Astrocyte (in vitro differentiated cells and primary cell): ENCODE measurements at regions not wholly inside any gene's neighbourhood (a gene's known extent, or its start where the extent isn't known, plus 50 kb on each side); places are given as distances from the start of the nearest gene placed in this dataset.

Experiments used
- DNase-seq: peaks from one replicate; pipeline ENCODE4 v3.0.0-alpha.2; 2010; ENCODE audit warnings: low read depth
- FAIRE-seq: peaks from 2 replicates; lab custom pipeline; 2011; peaks lifted over from hg19 to GRCh38; lab: Jason Lieb, UNC
- H2AFZ ChIP-seq: 2 replicates; pipeline ENCODE4 v1.6.0; 2012; ENCODE audit warnings: low read depth, low read length, inconsistent platforms
- H3K27ac ChIP-seq: 2 replicates; pipeline ENCODE4 v1.5.1; 2011; ENCODE audit warnings: low read depth, low read length, inconsistent platforms
- H3K27me3 ChIP-seq: 2 replicates; pipeline ENCODE4 v1.6.0; 2011; ENCODE audit warnings: low read length, inconsistent platforms; ENCODE audit not compliant: insufficient read depth
- H3K36me3 ChIP-seq: 2 replicates; pipeline ENCODE4 v1.5.1; 2011; ENCODE audit warnings: low read length, inconsistent platforms; ENCODE audit not compliant: insufficient read depth
- H3K4me1 ChIP-seq: 2 replicates; pipeline ENCODE4 v1.5.1; 2011; ENCODE audit warnings: low read length, inconsistent platforms; ENCODE audit not compliant: insufficient read depth
- H3K4me2 ChIP-seq: 2 replicates; pipeline ENCODE4 v1.6.0; 2012; ENCODE audit warnings: low read length, inconsistent platforms
- H3K4me3 ChIP-seq: 2 replicates; pipeline ENCODE4 v1.5.1; 2011; ENCODE audit warnings: low read depth, mild to moderate bottlenecking, low read length, inconsistent platforms; ENCODE audit not compliant: insufficient read depth
- H3K79me2 ChIP-seq: 2 replicates; pipeline ENCODE4 v1.6.0; 2012; ENCODE audit warnings: mild to moderate bottlenecking, low read length, inconsistent platforms; ENCODE audit not compliant: insufficient read depth
- H3K9ac ChIP-seq: 2 replicates; pipeline ENCODE4 v1.6.0; 2012; ENCODE audit warnings: mild to moderate bottlenecking, low read length, inconsistent platforms
- H3K9me3 ChIP-seq: 2 replicates; pipeline ENCODE4 v1.5.1; 2012; ENCODE audit warnings: low read depth, mild to moderate bottlenecking, low read length, inconsistent platforms; ENCODE audit not compliant: insufficient read depth
- H4K20me1 ChIP-seq: 2 replicates; pipeline ENCODE4 v1.6.0; 2012; ENCODE audit warnings: low read length, inconsistent platforms; ENCODE audit not compliant: insufficient read depth
- H3K27ac Mint-ChIP-seq: one replicate; pipeline ENCODE4 v1.8.0; 2021; ENCODE audit warnings: mild to moderate bottlenecking, mixed read lengths; ENCODE audit not compliant: unreplicated experiment
- H3K27me3 Mint-ChIP-seq: one replicate; pipeline ENCODE4 v1.8.0; 2021; ENCODE audit warnings: low read depth, mixed read lengths; ENCODE audit not compliant: unreplicated experiment
- H3K36me3 Mint-ChIP-seq: one replicate; pipeline ENCODE4 v1.8.0; 2021; ENCODE audit warnings: low read depth, mixed read lengths; ENCODE audit not compliant: unreplicated experiment
- H3K4me1 Mint-ChIP-seq: one replicate; pipeline ENCODE4 v1.8.0; 2021; ENCODE audit warnings: low read depth, mixed read lengths; ENCODE audit not compliant: unreplicated experiment
- H3K4me3 Mint-ChIP-seq: one replicate; pipeline ENCODE4 v1.8.0; 2021; ENCODE audit warnings: mild to moderate bottlenecking, moderate library complexity, mixed read lengths; ENCODE audit not compliant: unreplicated experiment
- H3K9me3 Mint-ChIP-seq: one replicate; pipeline ENCODE4 v1.8.0; 2021; ENCODE audit warnings: mild to moderate bottlenecking, mixed read lengths; ENCODE audit not compliant: unreplicated experiment
- CTCF ChIP-seq: IDR thresholded peaks from 2 replicates; pipeline ENCODE4 v1.5.1; 2011; ENCODE audit warnings: low read depth, mild to moderate bottlenecking, inconsistent platforms, low read length, moderate library complexity; ENCODE audit not compliant: insufficient read depth
- EZH2 ChIP-seq: IDR thresholded peaks from 2 replicates; pipeline ENCODE4 v1.6.1; 2012; ENCODE audit warnings: mild to moderate bottlenecking, low read length, inconsistent platforms; ENCODE audit not compliant: insufficient read depth

- Histone ChIP-seq H3K79me2 (no peaks in the 10 kb centered on the region), H2AFZ (no peak overlapping the region), H3K4me2 (peak overlapping the region; percentile 61), H3K9me3 (no peaks in the 10 kb centered on the region), H3K27ac (no peak overlapping the region), H3K27me3 (peaks cover 9% of the 10 kb centered on the region), H3K9ac (no peak overlapping the region), H3K36me3 (no peaks in the 10 kb centered on the region), H3K4me3 (no peak overlapping the region), H4K20me1 (no peaks in the 10 kb centered on the region), H3K4me1 (peaks cover 13% of the 10 kb centered on the region)
- Mint-ChIP-seq H3K36me3 (peaks cover 8% of the 10 kb centered on the region), H3K4me3 (peak overlapping the region; percentile 66), H3K27me3 (peaks cover 6% of the 10 kb centered on the region), H3K9me3 (peaks cover 27% of the 10 kb centered on the region), H3K4me1 (peaks cover 24% of the 10 kb centered on the region), H3K27ac (peak overlapping the region; percentile 71)
- TF ChIP-seq EZH2 (no peak), CTCF (no peak)
- DNase-seq (no peak), FAIRE-seq (no peak)
These were observed 173.6 kb downstream of the UACA start for GRCh38 chr15:70589728-70590127.

- Mint-ChIP-seq H3K4me3 (peak overlapping the region; percentile 66), H3K4me1 (peaks cover 29% of the 10 kb centered on the region), H3K36me3 (peaks cover 8% of the 10 kb centered on the region), H3K9me3 (peaks cover 25% of the 10 kb centered on the region), H3K27ac (peak overlapping the region; percentile 71), H3K27me3 (peaks cover 8% of the 10 kb centered on the region)
- no peaks in the 10 kb centered on the region for H3K36me3 ChIP-seq
- H3K4me2 ChIP-seq, result peak overlapping the region; percentile 61
- H3K27me3 ChIP-seq, result peaks cover 9% of the 10 kb centered on the region
- H2AFZ ChIP-seq, result no peak overlapping the region
- no peak overlapping the region for H3K27ac ChIP-seq
- TF ChIP-seq EZH2 (no peak), CTCF (no peak)
- H4K20me1 ChIP-seq, result no peaks in the 10 kb centered on the region
- H3K4me3 ChIP-seq, result no peak overlapping the region
- DNase-seq (peak; percentile 97), FAIRE-seq (no peak)
- peaks cover 16% of the 10 kb centered on the region for H3K4me1 ChIP-seq
- H3K9me3 ChIP-seq, result no peaks in the 10 kb centered on the region
- H3K79me2 ChIP-seq, result no peaks in the 10 kb centered on the region
- no peak overlapping the region for H3K9ac ChIP-seq
These were observed 174.1 kb downstream of the UACA start for GRCh38 chr15:70589221-70589620.

- Histone ChIP-seq H3K79me2 (no peaks in the 10 kb centered on the region), H3K9ac (no peak overlapping the region), H3K36me3 (no peaks in the 10 kb centered on the region), H4K20me1 (no peaks in the 10 kb centered on the region), H3K27me3 (peaks cover 9% of the 10 kb centered on the region), H2AFZ (no peak overlapping the region), H3K4me2 (no peak overlapping the region), H3K9me3 (no peaks in the 10 kb centered on the region), H3K4me1 (peaks cover 16% of the 10 kb centered on the region), H3K27ac (no peak overlapping the region), H3K4me3 (no peak overlapping the region)
- peaks cover 8% of the 10 kb centered on the region for H3K36me3 Mint-ChIP-seq
- no peak overlapping the region for H3K4me3 Mint-ChIP-seq
- TF ChIP-seq EZH2 (no peak), CTCF (no peak)
- FAIRE-seq (no peak), DNase-seq (no peak)
- peaks cover 20% of the 10 kb centered on the region for H3K9me3 Mint-ChIP-seq
- H3K4me1 Mint-ChIP-seq, result peaks cover 32% of the 10 kb centered on the region
- peak overlapping the region; percentile 71 for H3K27ac Mint-ChIP-seq
- peaks cover 9% of the 10 kb centered on the region for H3K27me3 Mint-ChIP-seq
These were observed 174.7 kb downstream of the UACA start for GRCh38 chr15:70588613-70589012.
